ENCODE measurements at regions not wholly inside any gene's neighbourhood (a gene's known extent, or its start where the extent isn't known, plus 50 kb on each side); places are given as distances from the start of the nearest gene placed in this dataset.

DNA sequence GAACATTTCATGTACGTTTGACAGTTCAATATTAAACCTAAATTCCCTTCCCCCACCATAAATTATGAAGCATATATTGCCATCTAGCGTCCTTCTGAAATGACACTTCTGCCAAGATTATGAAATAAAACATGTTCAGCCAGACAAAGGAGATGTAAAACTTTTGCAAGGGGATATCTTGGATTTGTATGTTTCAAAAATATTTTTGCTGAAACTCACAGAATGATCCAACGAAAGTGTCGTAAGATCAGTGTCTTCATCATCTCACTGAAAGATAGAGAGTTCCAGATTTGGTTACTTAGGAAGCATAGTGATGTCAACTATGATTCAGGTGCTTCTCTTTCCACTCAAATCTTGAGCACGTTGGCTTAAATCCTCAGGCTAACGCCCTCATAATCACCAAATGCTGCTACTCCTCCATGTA, 904.3 kb downstream of the XPNPEP1 start:
- ChIA-PET CTCF (no interaction called here), POLR2A (no interaction called here)
- H3K27ac Mint-ChIP-seq, result no peak overlapping the region
- no peaks in the 10 kb centered on the region for H3K27me3 Mint-ChIP-seq (ENCODE audit: low read depth)
- H3K4me3 Mint-ChIP-seq, result no peak overlapping the region
- no peaks in the 10 kb centered on the region for H3K36me3 Mint-ChIP-seq (ENCODE audit: low read depth)
- H3K9me3 Mint-ChIP-seq (ENCODE audit: insufficient read depth), result peaks cover 6% of the 10 kb centered on the region
- ATAC-seq (no peak), DNase-seq (no peak)
- no peaks in the 10 kb centered on the region for H3K4me1 Mint-ChIP-seq (ENCODE audit: low read depth)

DNA sequence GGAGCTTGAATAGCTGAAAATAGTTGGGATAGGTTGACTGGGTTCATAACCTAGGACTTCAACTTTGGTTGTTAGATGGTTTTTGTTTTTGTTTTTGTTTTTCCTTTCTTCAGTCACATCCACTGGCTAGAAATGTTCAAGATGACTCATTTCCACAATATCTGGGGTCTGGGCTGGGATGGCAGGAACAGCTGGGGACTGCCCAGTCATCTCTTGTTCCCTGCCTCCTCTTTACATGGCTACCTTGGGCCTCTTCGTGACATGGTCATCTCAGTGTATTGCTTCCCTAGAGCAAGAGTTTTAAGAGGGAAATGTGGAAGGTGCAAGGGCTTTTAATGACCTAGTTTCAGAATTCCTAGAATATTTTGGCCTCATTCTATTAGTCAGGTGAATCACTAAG, 915.8 kb downstream of the XPNPEP1 start:
- no peaks in the 10 kb centered on the region for H3K9me3 Mint-ChIP-seq (ENCODE audit: insufficient read depth)
- no peaks in the 10 kb centered on the region for H3K4me1 Mint-ChIP-seq (ENCODE audit: low read depth)
- H3K27me3 Mint-ChIP-seq (ENCODE audit: low read depth), result no peaks in the 10 kb centered on the region
- ChIA-PET CTCF (no interaction called here), POLR2A (no interaction called here)
- no peaks in the 10 kb centered on the region for H3K36me3 Mint-ChIP-seq (ENCODE audit: low read depth)
- H3K4me3 Mint-ChIP-seq, result no peak overlapping the region
- H3K27ac Mint-ChIP-seq, result no peak overlapping the region
- DNase-seq (no peak), ATAC-seq (no peak)

- POLR2A ChIA-PET, result no interaction called here
- Mint-ChIP-seq H3K27ac (no peak overlapping the region), H3K9me3 (ENCODE audit: insufficient read depth) (no peaks in the 10 kb centered on the region), H3K4me3 (no peak overlapping the region), H3K4me1 (ENCODE audit: low read depth) (no peaks in the 10 kb centered on the region), H3K36me3 (ENCODE audit: low read depth) (no peaks in the 10 kb centered on the region), H3K27me3 (ENCODE audit: low read depth) (no peaks in the 10 kb centered on the region)
- CTCF ChIA-PET, result no interaction called here
- ATAC-seq, result no peak
- no peak for DNase-seq
These were observed 932.9 kb downstream of the XPNPEP1 start for GRCh38 chr10:108990441-108990840.

DNA sequence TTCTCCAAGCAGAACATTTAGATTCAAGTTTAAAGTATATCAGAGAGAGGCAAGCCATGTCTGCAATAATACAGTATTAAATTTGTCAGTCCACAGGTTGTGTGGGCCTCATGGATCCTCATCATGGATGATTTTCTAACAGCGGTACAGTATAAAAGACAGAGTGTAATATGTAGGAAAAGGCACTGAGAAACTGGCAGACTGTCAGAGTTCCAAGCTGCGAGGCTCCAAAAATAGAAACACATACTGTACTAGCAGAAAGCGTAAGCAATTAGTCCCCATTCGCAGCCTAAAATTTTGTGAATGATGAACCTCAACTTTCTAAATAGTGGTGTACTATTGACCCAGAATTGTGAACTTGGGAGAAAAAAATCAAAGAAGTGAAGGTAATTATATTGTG, 933.3 kb downstream of the XPNPEP1 start:
- Mint-ChIP-seq H3K27ac (no peak overlapping the region), H3K9me3 (ENCODE audit: insufficient read depth) (no peaks in the 10 kb centered on the region), H3K36me3 (ENCODE audit: low read depth) (no peaks in the 10 kb centered on the region), H3K4me1 (ENCODE audit: low read depth) (no peaks in the 10 kb centered on the region), H3K4me3 (no peak overlapping the region), H3K27me3 (ENCODE audit: low read depth) (no peaks in the 10 kb centered on the region)
- ChIA-PET CTCF (no interaction called here), POLR2A (no interaction called here)
- no peak for DNase-seq
- no peak for ATAC-seq

GRCh38 chr10:108982159-108982558, 941.2 kb downstream of the XPNPEP1 start:
- Mint-ChIP-seq H3K4me1 (ENCODE audit: low read depth) (no peaks in the 10 kb centered on the region), H3K27ac (no peak overlapping the region), H3K36me3 (ENCODE audit: low read depth) (no peaks in the 10 kb centered on the region), H3K27me3 (ENCODE audit: low read depth) (no peaks in the 10 kb centered on the region), H3K4me3 (no peak overlapping the region), H3K9me3 (ENCODE audit: insufficient read depth) (peaks cover 3% of the 10 kb centered on the region)
- no peak for ATAC-seq
- no peak for DNase-seq
- CTCF ChIA-PET, result no interaction called here
- POLR2A ChIA-PET, result no interaction called here

GRCh38 chr10:108980869-108981268, 942.4 kb downstream of the XPNPEP1 start:
- Mint-ChIP-seq H3K27me3 (ENCODE audit: low read depth) (no peaks in the 10 kb centered on the region), H3K27ac (no peak overlapping the region), H3K36me3 (ENCODE audit: low read depth) (no peaks in the 10 kb centered on the region), H3K9me3 (ENCODE audit: insufficient read depth) (peaks cover 10% of the 10 kb centered on the region), H3K4me1 (ENCODE audit: low read depth) (no peaks in the 10 kb centered on the region), H3K4me3 (no peak overlapping the region)
- no peak for ATAC-seq
- CTCF ChIA-PET, result no interaction called here
- POLR2A ChIA-PET, result no interaction called here
- DNase-seq, result no peak

- POLR2A ChIA-PET, result no interaction called here
- H3K4me1 Mint-ChIP-seq (ENCODE audit: low read depth), result no peaks in the 10 kb centered on the region
- ATAC-seq (no peak), DNase-seq (no peak)
- CTCF ChIA-PET, result no interaction called here
- no peaks in the 10 kb centered on the region for H3K36me3 Mint-ChIP-seq (ENCODE audit: low read depth)
- H3K4me3 Mint-ChIP-seq, result no peak overlapping the region
- H3K27ac Mint-ChIP-seq, result no peak overlapping the region
- peaks cover 21% of the 10 kb centered on the region for H3K9me3 Mint-ChIP-seq (ENCODE audit: insufficient read depth)
- H3K27me3 Mint-ChIP-seq (ENCODE audit: low read depth), result no peaks in the 10 kb centered on the region
These were observed 947.8 kb downstream of the XPNPEP1 start for GRCh38 chr10:108975459-108976058.

DNA sequence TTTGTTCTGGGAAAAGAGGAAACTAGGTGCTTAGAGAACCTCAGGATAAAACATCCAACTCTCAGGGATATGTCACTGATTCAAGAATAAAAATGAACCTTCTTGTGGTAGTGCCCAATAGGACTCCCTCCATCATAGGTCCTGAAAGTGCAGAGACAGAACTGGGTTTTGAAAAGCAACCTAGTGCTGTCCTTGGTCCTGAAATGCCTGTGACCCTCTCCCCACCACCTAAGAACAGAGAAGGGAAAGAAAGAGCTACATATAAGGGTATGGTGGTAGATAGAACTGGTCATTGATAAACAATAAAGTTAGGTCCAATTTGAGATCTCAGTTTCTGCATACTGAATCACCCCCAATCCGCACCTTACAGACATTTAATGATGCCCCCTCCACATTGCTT, 953.3 kb downstream of the XPNPEP1 start:
- Mint-ChIP-seq H3K9me3 (ENCODE audit: insufficient read depth) (peaks cover 9% of the 10 kb centered on the region), H3K27me3 (ENCODE audit: low read depth) (no peaks in the 10 kb centered on the region), H3K36me3 (ENCODE audit: low read depth) (no peaks in the 10 kb centered on the region), H3K4me3 (no peak overlapping the region), H3K4me1 (ENCODE audit: low read depth) (no peaks in the 10 kb centered on the region), H3K27ac (no peak overlapping the region)
- ATAC-seq, result no peak
- ChIA-PET POLR2A (no interaction called here), CTCF (no interaction called here)
- DNase-seq, result peak; percentile 20

DNA sequence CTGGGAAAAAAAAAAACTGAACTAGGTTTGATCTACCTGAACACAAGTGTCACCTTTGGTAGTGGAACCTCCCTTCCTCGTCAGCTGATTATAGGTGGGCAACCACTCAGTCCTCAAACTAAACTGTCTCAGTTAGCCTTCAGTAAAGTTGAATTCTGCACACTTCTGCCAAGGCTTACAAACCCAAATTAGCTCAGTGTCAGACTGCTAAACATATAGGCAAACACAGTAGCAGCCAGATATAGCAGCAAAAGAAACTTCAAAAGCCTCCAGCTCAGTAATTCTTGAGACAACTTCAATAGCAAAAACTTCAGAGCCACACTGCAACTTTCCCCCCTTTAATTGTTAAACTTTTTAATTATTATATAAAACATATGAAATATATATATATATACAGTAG, 956.9 kb downstream of the XPNPEP1 start:
- DNase-seq, result no peak
- no peak overlapping the region for H3K27ac Mint-ChIP-seq
- ChIA-PET POLR2A (no interaction called here), CTCF (no interaction called here)
- no peak for ATAC-seq
- no peaks in the 10 kb centered on the region for H3K4me1 Mint-ChIP-seq (ENCODE audit: low read depth)
- H3K27me3 Mint-ChIP-seq (ENCODE audit: low read depth), result no peaks in the 10 kb centered on the region
- H3K9me3 Mint-ChIP-seq (ENCODE audit: insufficient read depth), result peaks cover 4% of the 10 kb centered on the region
- no peak overlapping the region for H3K4me3 Mint-ChIP-seq
- H3K36me3 Mint-ChIP-seq (ENCODE audit: low read depth), result no peaks in the 10 kb centered on the region

GRCh38 chr10:108966005-108966404, 957.3 kb downstream of the XPNPEP1 start:
- CTCF ChIA-PET, result no interaction called here
- DNase-seq (no peak), ATAC-seq (no peak)
- Mint-ChIP-seq H3K36me3 (ENCODE audit: low read depth) (no peaks in the 10 kb centered on the region), H3K9me3 (ENCODE audit: insufficient read depth) (peaks cover 4% of the 10 kb centered on the region), H3K4me3 (no peak overlapping the region), H3K4me1 (ENCODE audit: low read depth) (no peaks in the 10 kb centered on the region), H3K27me3 (ENCODE audit: low read depth) (no peaks in the 10 kb centered on the region), H3K27ac (no peak overlapping the region)
- POLR2A ChIA-PET, result no interaction called here

DNA sequence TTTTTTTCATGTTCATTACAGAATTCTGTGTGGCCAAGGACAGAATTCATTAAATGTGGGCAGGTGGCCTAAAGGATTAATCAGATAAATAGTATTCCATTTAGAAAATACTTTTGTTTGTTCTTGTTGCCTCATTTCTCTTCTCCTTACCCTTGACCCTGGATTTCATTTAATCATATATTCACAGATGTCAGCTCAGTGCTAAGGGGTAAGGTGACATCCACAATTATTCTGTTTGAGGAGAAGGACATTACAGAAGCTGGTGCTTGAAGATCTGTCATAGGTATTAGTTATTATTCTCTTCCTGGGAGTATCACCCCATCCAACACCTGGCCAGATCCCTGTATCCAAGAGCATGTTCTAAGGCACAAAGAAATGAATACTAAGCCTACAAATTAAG, 961.1 kb downstream of the XPNPEP1 start:
- CTCF ChIA-PET, result no interaction called here
- DNase-seq, result no peak
- Mint-ChIP-seq H3K4me3 (no peak overlapping the region), H3K4me1 (ENCODE audit: low read depth) (no peaks in the 10 kb centered on the region), H3K36me3 (ENCODE audit: low read depth) (no peaks in the 10 kb centered on the region), H3K27me3 (ENCODE audit: low read depth) (no peaks in the 10 kb centered on the region), H3K9me3 (ENCODE audit: insufficient read depth) (peaks cover 10% of the 10 kb centered on the region), H3K27ac (no peak overlapping the region)
- no peak for ATAC-seq
- POLR2A ChIA-PET, result no interaction called here

- ChIA-PET POLR2A (no interaction called here), CTCF (no interaction called here)
- Mint-ChIP-seq H3K4me3 (no peak overlapping the region), H3K9me3 (ENCODE audit: insufficient read depth) (peaks cover 6% of the 10 kb centered on the region), H3K27me3 (ENCODE audit: low read depth) (no peaks in the 10 kb centered on the region), H3K27ac (no peak overlapping the region), H3K36me3 (ENCODE audit: low read depth) (no peaks in the 10 kb centered on the region), H3K4me1 (ENCODE audit: low read depth) (no peaks in the 10 kb centered on the region)
- DNase-seq, result no peak
- no peak for ATAC-seq
These were observed 965.6 kb downstream of the XPNPEP1 start for GRCh38 chr10:108957681-108958080.

- no peak overlapping the region for H3K4me3 Mint-ChIP-seq
- H3K27ac Mint-ChIP-seq, result no peak overlapping the region
- DNase-seq, result no peak
- H3K9me3 Mint-ChIP-seq (ENCODE audit: insufficient read depth), result peaks cover 12% of the 10 kb centered on the region
- ATAC-seq, result no peak
- POLR2A ChIA-PET, result no interaction called here
- CTCF ChIA-PET, result no interaction called here
- H3K27me3 Mint-ChIP-seq (ENCODE audit: low read depth), result no peaks in the 10 kb centered on the region
- H3K36me3 Mint-ChIP-seq (ENCODE audit: low read depth), result no peaks in the 10 kb centered on the region
- H3K4me1 Mint-ChIP-seq (ENCODE audit: low read depth), result no peaks in the 10 kb centered on the region
These were observed 967.2 kb downstream of the XPNPEP1 start for GRCh38 chr10:108956149-108956548.

Data from activated CD8-positive, alpha-beta T cell treated with anti-CD3 and anti-CD28 coated beads, Interleukin-2, amount 10 ng/mL, durations not matched to agents 7 days and 5 days (primary cell).